NB4 (cell line): ENCODE measurements at regions not wholly inside any gene's neighbourhood (a gene's known extent, or its start where the extent isn't known, plus 50 kb on each side); places are given as distances from the start of the nearest gene placed in this dataset.

Experiments
- CTCF ChIP-seq: IDR thresholded peaks from one replicate; pipeline ENCODE4 v1.5.1; 2012; ENCODE audit warnings: low read depth, low read length
- MAX ChIP-seq: IDR thresholded peaks from 2 replicates; pipeline ENCODE4 v1.6.1; 2011; ENCODE audit warnings: low read depth, low read length
- POLR2A ChIP-seq: IDR thresholded peaks from 2 replicates; pipeline ENCODE4 v1.6.1; 2011; ENCODE audit warnings: mild to moderate bottlenecking; ENCODE audit not compliant: insufficient read length; ENCODE audit errors: extremely low read depth

GRCh38 chr2:66889632-66889882 is 454.6 kb downstream of the MEIS1 start:
- TF ChIP-seq CTCF (no peak), POLR2A (no peak), MAX (no peak)
